ENCODE measurements at regions not wholly inside any gene's neighbourhood (a gene's known extent, or its start where the extent isn't known, plus 50 kb on each side); places are given as distances from the start of the nearest gene placed in this dataset.

DNA sequence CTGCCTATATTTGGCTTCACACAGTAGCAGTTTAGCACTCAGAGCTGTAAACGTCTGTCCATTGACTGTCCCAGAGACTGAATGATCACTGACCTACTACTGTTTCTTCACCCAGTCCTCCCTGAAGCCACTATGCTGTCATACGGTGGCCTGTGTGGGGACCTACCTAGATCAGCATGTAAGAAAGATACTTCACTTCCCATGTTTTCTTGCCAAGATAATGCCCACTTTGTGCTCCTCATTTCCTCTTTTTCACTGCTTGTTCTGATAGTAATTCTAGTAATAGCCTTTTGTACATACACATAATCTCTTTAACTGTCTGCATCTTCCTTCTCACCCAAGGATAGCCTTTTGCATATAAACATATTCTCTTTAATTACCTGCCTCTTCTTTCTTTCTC lies 109.9 kb upstream of the TIAM2 start:
- DNase-seq (ENCODE audit: low spot score) = no peak

- DNase-seq (ENCODE audit: low spot score) = no peak
These were observed 109.1 kb upstream of the TIAM2 start for GRCh38 chr6:154886016-154886415.

- DNase-seq (ENCODE audit: low spot score) = no peak
These were observed 108.6 kb upstream of the TIAM2 start for GRCh38 chr6:154886471-154886870.

DNA sequence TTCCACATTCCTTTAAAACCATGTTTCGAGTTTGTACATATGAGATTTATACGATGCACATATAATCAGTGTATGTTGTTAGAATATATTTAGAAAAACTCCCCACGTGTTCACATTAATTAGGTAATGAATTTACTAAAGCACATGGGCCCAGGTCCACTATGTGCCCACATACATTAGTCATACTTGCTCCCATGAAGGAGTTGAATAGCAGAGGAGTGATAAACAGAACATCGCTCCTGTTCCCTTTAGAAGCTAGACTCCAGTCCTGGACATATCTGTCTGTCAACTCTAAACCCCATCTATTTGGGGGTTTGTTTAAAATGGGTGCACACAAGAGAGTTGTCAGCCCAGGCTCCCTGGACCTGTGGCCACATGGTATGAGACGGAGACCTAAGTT lies 108.1 kb upstream of the TIAM2 start:
- no peak for DNase-seq (ENCODE audit: low spot score)

- no peak for DNase-seq (ENCODE audit: low spot score)
These were observed 106.5 kb upstream of the TIAM2 start for GRCh38 chr6:154888421-154889295.

DNA sequence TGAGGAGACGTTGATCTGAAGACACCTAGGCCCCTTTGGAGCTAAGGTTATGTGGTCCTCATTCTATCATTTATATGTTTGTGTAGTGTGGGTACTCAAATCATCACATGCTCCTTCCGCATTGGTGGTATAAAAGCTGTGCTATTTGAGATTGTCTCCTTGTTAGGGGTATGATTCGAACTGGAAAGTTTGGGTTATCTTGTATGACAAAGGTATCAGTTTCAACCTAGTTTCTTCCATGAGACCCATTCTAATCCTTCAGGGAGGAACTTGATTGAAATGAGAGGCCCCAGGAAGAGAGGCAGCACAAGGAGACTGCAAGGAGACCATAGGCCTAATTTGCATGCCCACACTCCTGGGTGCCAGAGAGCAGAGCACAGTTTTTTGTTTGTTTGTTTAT lies 104.2 kb upstream of the TIAM2 start:
- DNase-seq (ENCODE audit: low spot score) = no peak

- DNase-seq (ENCODE audit: low spot score) = no peak
These were observed 103.2 kb upstream of the TIAM2 start for GRCh38 chr6:154891901-154892300.

- peak; percentile 47 for DNase-seq (ENCODE audit: low spot score)
These were observed 101.2 kb upstream of the TIAM2 start for GRCh38 chr6:154893917-154894316.

GRCh38 chr6:154894902-154895301 lies 100.2 kb upstream of the TIAM2 start:
- DNase-seq (ENCODE audit: low spot score) = no peak

DNA sequence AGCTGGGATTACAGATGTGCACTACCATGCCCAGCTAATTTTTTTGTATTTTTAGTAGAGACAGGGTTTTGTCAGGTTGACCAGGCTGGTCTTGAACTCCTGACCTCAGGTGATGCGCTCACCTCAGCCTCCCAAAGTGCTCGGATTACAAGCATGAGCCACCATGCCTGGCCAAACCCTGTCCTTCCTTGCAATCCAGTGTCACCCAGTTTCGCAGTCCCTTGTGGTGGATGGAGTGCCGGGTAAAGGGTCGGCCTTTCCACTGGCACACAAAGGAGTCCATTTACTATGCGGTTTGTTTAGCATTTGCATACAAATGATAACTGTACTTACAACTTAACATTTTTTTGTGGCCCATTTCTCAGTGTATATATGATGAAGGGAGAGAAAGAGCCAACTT lies 99.3 kb upstream of the TIAM2 start:
- no peak for DNase-seq (ENCODE audit: low spot score)

GRCh38 chr6:154898821-154899220 lies 96.3 kb upstream of the TIAM2 start:
- DNase-seq (ENCODE audit: low spot score) = no peak

DNA sequence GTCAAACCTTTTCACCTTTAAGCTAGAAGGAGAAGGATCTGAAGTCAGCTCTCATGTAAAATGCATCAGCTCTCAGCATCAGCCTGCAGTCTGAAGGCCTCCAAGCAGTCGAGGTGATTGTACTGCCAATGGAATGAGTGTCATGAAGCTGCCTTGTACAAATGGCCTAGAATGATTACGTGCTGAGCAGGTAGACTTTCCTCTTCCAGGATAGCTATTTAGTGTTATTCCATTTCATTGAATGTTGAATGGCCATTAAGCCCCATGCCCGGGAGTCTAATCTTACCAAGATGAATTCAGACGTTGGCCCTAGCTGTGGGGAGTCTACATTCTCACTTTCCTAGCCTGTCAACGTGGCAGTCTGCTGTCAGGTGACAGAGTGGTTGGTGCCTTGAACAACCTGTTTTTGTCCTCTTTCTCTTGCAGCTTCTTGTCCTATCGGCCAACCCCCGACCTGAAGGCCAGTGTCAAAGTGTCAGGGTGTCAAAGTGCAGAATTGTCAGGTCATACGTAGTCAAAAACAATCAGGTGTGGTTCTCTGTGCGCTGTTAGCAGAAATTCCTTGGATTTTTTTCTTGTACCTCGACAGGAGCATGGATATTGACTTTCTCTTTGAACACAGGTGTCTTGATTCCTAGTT lies 95.2 kb upstream of the TIAM2 start:
- no peak for DNase-seq (ENCODE audit: low spot score)

DNA sequence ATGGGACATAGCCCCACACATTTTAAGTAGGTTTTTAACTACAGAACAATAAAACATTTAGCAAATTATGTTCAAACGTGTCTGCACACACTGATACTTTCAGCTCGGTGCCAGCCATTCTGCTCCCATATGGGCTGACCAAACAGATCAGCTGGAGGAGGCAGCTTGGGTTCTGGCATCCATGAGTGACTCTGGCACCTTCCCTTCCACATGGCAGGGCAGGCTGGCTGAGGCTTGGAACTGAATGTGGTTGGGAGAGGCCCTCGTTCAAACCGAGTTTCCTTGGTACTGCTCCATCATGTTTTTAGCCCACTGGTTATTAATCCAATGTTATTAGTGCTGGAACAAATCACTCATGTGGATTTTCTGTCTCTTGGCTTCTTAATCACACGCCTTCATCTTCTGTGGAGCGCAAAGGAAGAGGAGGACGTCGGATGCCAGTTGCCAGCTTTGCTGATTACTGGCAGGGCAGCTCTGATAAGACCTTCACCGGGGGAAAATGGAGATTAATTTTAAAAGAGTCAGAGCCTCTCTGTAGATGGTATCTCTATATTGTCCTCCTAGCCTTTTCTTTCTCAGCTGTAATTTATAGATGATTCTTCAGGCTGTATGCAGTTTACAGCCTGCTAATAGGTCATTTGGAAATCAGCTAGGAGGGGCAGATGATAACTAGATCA lies 93.1 kb upstream of the TIAM2 start:
- no peak for DNase-seq (ENCODE audit: low spot score)

DNA sequence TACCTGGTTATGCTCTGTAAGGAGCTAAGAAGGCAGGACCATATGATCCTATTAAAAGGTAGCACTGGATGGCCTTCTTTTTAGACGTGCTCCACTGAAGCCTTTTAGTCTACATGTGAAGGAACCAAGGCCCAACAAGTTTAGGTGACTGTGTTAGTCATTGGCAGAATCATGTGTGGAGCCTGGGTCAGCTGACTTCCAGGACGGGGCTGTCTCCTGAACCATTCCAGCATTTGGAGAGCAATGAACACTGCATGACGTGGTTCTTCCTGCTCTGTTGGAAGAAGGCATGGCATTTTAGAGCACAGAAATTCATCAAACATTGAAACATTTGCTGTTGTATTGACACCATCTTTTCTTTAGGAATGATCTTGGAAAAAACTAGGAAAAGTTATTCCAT lies 87.8 kb upstream of the TIAM2 start:
- peak; percentile 17 for DNase-seq (ENCODE audit: low spot score)

DNA sequence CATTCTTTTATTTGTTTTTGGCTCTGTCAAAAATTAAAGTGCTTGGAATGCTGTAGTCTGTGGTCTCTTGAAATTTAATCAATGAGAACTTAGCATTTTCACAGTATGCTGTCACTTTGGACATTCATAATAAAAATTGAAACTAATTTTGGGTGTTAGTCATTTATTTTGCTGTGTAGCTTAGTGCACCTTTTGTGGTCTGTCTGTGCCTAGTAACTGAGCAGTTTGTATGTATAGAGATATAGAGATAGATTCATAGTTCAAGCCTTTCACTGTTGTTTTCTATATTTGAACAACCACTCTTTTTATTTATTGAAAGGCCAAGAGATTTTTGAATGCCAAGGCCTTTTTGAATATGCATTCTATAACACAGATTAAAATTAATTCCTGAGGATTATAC lies 86.4 kb upstream of the TIAM2 start:
- no peak for DNase-seq (ENCODE audit: low spot score)

DNA sequence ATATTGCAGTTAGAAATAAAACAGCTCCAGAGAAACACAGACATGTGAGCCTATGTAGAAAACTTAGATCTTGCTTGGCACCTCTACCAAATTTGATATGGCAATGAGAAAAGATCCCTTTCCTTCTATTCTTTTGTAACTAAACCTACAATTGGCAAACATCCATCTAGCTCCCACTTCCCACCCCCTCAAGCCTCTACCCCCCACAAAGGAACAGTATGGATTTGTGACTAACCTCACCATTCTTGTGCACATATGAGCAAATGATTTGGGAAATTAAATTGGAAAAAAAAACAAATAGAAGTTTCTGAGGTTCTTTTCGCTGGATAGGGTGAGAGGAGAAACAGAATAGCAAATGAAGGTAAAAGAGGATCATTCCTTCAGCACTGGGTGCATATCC lies 85.8 kb upstream of the TIAM2 start:
- DNase-seq (ENCODE audit: low spot score) = no peak

DNA sequence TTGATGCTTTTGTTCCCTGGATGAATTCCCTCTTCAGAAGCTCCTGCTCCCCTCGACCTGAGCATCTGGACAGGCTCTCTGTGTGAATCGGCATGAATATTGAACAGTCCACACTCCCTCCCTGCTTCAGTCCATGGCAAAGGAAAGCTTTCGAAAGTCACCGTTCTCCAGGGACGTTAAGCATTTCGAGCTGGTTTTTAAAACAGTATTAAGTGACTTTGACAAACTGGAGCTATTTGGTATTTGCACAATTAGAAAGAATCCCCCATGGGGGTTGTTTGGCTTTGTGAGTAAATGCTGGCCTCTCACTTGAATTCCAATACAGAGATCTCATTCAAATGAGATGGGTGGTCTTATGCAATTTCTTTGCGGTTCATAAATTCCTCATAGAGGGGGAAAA lies 85.3 kb upstream of the TIAM2 start:
- no peak for DNase-seq (ENCODE audit: low spot score)

- no peak for DNase-seq (ENCODE audit: low spot score)
These were observed 80.8 kb upstream of the TIAM2 start for GRCh38 chr6:154914288-154914687.

- DNase-seq (ENCODE audit: low spot score) = no peak
These were observed 78.3 kb upstream of the TIAM2 start for GRCh38 chr6:154916857-154917256.

- no peak for DNase-seq (ENCODE audit: low spot score)
These were observed 77.2 kb upstream of the TIAM2 start for GRCh38 chr6:154917941-154918340.

GRCh38 chr6:154919806-154920205 lies 75.3 kb upstream of the TIAM2 start:
- no peak for DNase-seq (ENCODE audit: low spot score)

GRCh38 chr6:154920495-154921200 lies 74.5 kb upstream of the TIAM2 start:
- DNase-seq (ENCODE audit: low spot score) = no peak

GRCh38 chr6:154921482-154921881 lies 73.6 kb upstream of the TIAM2 start:
- DNase-seq (ENCODE audit: low spot score) = no peak

Measured in hepatic stellate cell (primary cell).